Naive thymus-derived CD4-positive, alpha-beta T cell (primary cell): ENCODE measurements at regions not wholly inside any gene's neighbourhood (a gene's known extent, or its start where the extent isn't known, plus 50 kb on each side); places are given as distances from the start of the nearest gene placed in this dataset.

Experiments
- ATAC-seq: fragments of 150-1000 bp; cut with Tn5 transposase; 2 replicates; pipeline ENCODE4 v1.10.0; 2021; ENCODE audit warnings: mild to moderate bottlenecking, moderate library complexity
- CTCF ChIA-PET: fragments of 350-600 bp; sonication (Branson Sonifier 250); formaldehyde crosslinking; loops from one replicate; lab custom pipeline; 2021; ENCODE audit warnings: antibody characterized with exemption; lab: Charles Lee
- POLR2A ChIA-PET: fragments of 350-600 bp; sonication (Branson Sonifier 250); formaldehyde crosslinking; loops from one replicate; lab custom pipeline; 2021; ENCODE audit warnings: antibody characterized with exemption, inconsistent platforms; lab: Charles Lee
- DNase-seq, 9 donors: peaks; one replicate each; pipeline versions ENCODE4 v3.0.0 to v3.0.0-alpha.2; 2020 to 2022; ENCODE audit warnings: mixed read lengths in 1 of 9
- H3K27ac ChIP-seq: one replicate; pipeline ENCODE4 v1.7.0; 2013; ENCODE audit warnings: mild to moderate bottlenecking, low read depth, low read length, moderate library complexity
- H3K27me3 ChIP-seq, 2 donors: one replicate each; pipeline ENCODE4 v1.7.0; 2013; ENCODE audit warnings: low read length in 2 of 2, mild to moderate bottlenecking in 2 of 2, moderate library complexity in 2 of 2; ENCODE audit not compliant: control insufficient read depth in 2 of 2, insufficient read depth in 2 of 2
- H3K36me3 ChIP-seq, 3 experiments: 1 replicate in 2 of 3; 2 replicates in 1 of 3; pipeline ENCODE4 v1.7.0; 2013; ENCODE audit warnings: low read length in 3 of 3, mild to moderate bottlenecking in 3 of 3, moderate library complexity in 1 of 3; ENCODE audit not compliant: insufficient read depth in 3 of 3, control insufficient read depth in 2 of 3
- H3K4me1 ChIP-seq, 2 donors: one replicate each; pipeline ENCODE4 v1.7.0; 2013; ENCODE audit warnings: low read length in 2 of 2, mild to moderate bottlenecking in 2 of 2, moderate library complexity in 1 of 2; ENCODE audit not compliant: control insufficient read depth in 2 of 2, insufficient read depth in 2 of 2
- H3K4me3 ChIP-seq: 2 replicates; pipeline ENCODE4 v1.7.0; 2013; ENCODE audit warnings: mild to moderate bottlenecking, low read length
- H3K9me3 ChIP-seq, 3 experiments: 1 replicate in 2 of 3; 2 replicates in 1 of 3; pipeline ENCODE4 v1.7.0; 2013; ENCODE audit warnings: low read length in 3 of 3; ENCODE audit not compliant: control insufficient read depth in 2 of 3
- H3K27ac Mint-ChIP-seq, 9 donors: one replicate each; pipeline ENCODE4 v1.8.0; 2020 to 2022; ENCODE audit warnings: mixed read lengths in 9 of 9, mild to moderate bottlenecking in 8 of 9, moderate library complexity in 5 of 9, inconsistent platforms in 2 of 9
- H3K27me3 Mint-ChIP-seq, 5 donors: one replicate each; pipeline ENCODE4 v1.8.0; 2021 to 2022; ENCODE audit warnings: mixed read lengths in 5 of 5, mild to moderate bottlenecking in 1 of 5
- H3K36me3 Mint-ChIP-seq, 5 donors: one replicate each; pipeline ENCODE4 v1.8.0; 2020 to 2022; ENCODE audit warnings: mixed read lengths in 5 of 5, mild to moderate bottlenecking in 3 of 5, inconsistent platforms in 1 of 5
- H3K4me1 Mint-ChIP-seq, 7 donors: one replicate each; pipeline ENCODE4 v1.8.0; 2020 to 2022; ENCODE audit warnings: mixed read lengths in 7 of 7, mild to moderate bottlenecking in 3 of 7, inconsistent platforms in 1 of 7
- H3K4me3 Mint-ChIP-seq, 10 donors: one replicate each; pipeline ENCODE4 v1.8.0; 2020 to 2022; ENCODE audit warnings: mild to moderate bottlenecking in 10 of 10, mixed read lengths in 10 of 10, moderate library complexity in 6 of 10, inconsistent platforms in 2 of 10
- H3K9me3 Mint-ChIP-seq, 11 donors: one replicate each; pipeline ENCODE4 v1.8.0; 2020 to 2022; ENCODE audit warnings: mixed read lengths in 11 of 11, mild to moderate bottlenecking in 4 of 11, inconsistent platforms in 1 of 11, moderate library complexity in 1 of 11
- intact Hi-C, 2 donors: fragments of 100-400 bp; cut with micrococcal nuclease; formaldehyde crosslinking; loops; one replicate each; pipeline ENCODE4 v1.15.1; 2023

GRCh38 chr12:25615119-25615518 lies 62.0 kb upstream of the LMNTD1 start:
- CTCF ChIA-PET, result no interaction called here
- H3K9me3 ChIP-seq, result no peaks in the 10 kb centered on the region
- no peak for ATAC-seq
- H3K4me3 ChIP-seq, result no peak overlapping the region
- peaks cover 0 to 9% (median 0%) of the 10 kb centered on the region in 5 donors for H3K27me3 Mint-ChIP-seq
- H3K36me3 Mint-ChIP-seq, result peaks cover 0 to 7% (median 0%) of the 10 kb centered on the region in 5 donors
- peaks cover 0 to 21% (median 0%) of the 10 kb centered on the region in 7 donors for H3K4me1 Mint-ChIP-seq
- no peaks in the 10 kb centered on the region for H3K27me3 ChIP-seq
- H3K36me3 ChIP-seq, result no peaks in the 10 kb centered on the region
- intact Hi-C loops, result no loop called here
- DNase-seq, result no peak
- H3K9me3 Mint-ChIP-seq, result peaks cover 0 to 12% (median 0%) of the 10 kb centered on the region in 11 donors
- POLR2A ChIA-PET, result no interaction called here
- H3K27ac Mint-ChIP-seq, result no peak overlapping the region
- H3K4me1 ChIP-seq, result no peaks in the 10 kb centered on the region
- H3K27ac ChIP-seq, result no peak overlapping the region
- H3K4me3 Mint-ChIP-seq, result no peak overlapping the region

- CTCF ChIA-PET, result interaction anchor here (0.5 kb wide), 1 partner anchor 1821 kb away, joined by 3 read pairs; no protein-coding TSS in a partner anchor
- intact Hi-C loops, result no loop called here
Measured at GRCh38 chr12:25616286-25616685, 63.2 kb upstream of the LMNTD1 start.

GRCh38 chr12:25617991-25618390 lies 64.9 kb upstream of the LMNTD1 start:
- Histone ChIP-seq H3K4me1 (no peaks in the 10 kb centered on the region), H3K27ac (no peak overlapping the region), H3K27me3 (no peaks in the 10 kb centered on the region), H3K9me3 (no peaks in the 10 kb centered on the region), H3K36me3 (no peaks in the 10 kb centered on the region), H3K4me3 (no peak overlapping the region)
- Mint-ChIP-seq H3K36me3 (no peaks in the 10 kb centered on the region), H3K4me1 (peaks cover 0 to 29% (median 5%) of the 10 kb centered on the region in 7 donors), H3K27me3 (peaks cover 0 to 6% (median 0%) of the 10 kb centered on the region in 5 donors), H3K4me3 (no peak overlapping the region), H3K9me3 (peaks cover 0 to 3% (median 0%) of the 10 kb centered on the region in 11 donors), H3K27ac (no peak overlapping the region)
- POLR2A ChIA-PET, result no interaction called here
- intact Hi-C loops, result no loop called here
- CTCF ChIA-PET, result no interaction called here
- DNase-seq (no peak), ATAC-seq (no peak)

More at GRCh38 chr12:25616286-25616685, 63.2 kb upstream of the LMNTD1 start:
- Histone ChIP-seq H3K36me3 (no peaks in the 10 kb centered on the region), H3K27me3 (no peaks in the 10 kb centered on the region), H3K27ac (no peak overlapping the region), H3K4me3 (no peak overlapping the region), H3K9me3 (no peaks in the 10 kb centered on the region), H3K4me1 (no peaks in the 10 kb centered on the region)
- Mint-ChIP-seq H3K9me3 (peaks cover 0 to 6% (median 0%) of the 10 kb centered on the region in 11 donors), H3K27me3 (peaks cover 0 to 13% (median 0%) of the 10 kb centered on the region in 5 donors), H3K4me3 (no peak overlapping the region), H3K4me1 (peaks cover 0 to 29% (median 5%) of the 10 kb centered on the region in 7 donors), H3K27ac (no peak overlapping the region), H3K36me3 (no peaks in the 10 kb centered on the region)
- POLR2A ChIA-PET, result no interaction called here
- ATAC-seq (no peak), DNase-seq (no peak)

GRCh38 chr12:25623816-25624215 lies 70.7 kb upstream of the LMNTD1 start:
- Mint-ChIP-seq H3K27ac (no peak overlapping the region), H3K9me3 (peaks cover 0 to 4% (median 0%) of the 10 kb centered on the region in 11 donors), H3K4me3 (no peak overlapping the region), H3K4me1 (peaks cover 0 to 20% (median 5%) of the 10 kb centered on the region in 7 donors), H3K36me3 (peaks cover 0 to 2% (median 0%) of the 10 kb centered on the region in 5 donors), H3K27me3 (peaks cover 0 to 4% (median 0%) of the 10 kb centered on the region in 5 donors)
- POLR2A ChIA-PET, result no interaction called here
- DNase-seq (no peak), ATAC-seq (no peak)
- Histone ChIP-seq H3K27me3 (no peaks in the 10 kb centered on the region), H3K36me3 (no peaks in the 10 kb centered on the region), H3K27ac (no peak overlapping the region), H3K9me3 (no peaks in the 10 kb centered on the region), H3K4me3 (no peak overlapping the region), H3K4me1 (no peaks in the 10 kb centered on the region)
- intact Hi-C loops, result no loop called here
- CTCF ChIA-PET, result no interaction called here

- intact Hi-C loops, result no loop called here
- Mint-ChIP-seq H3K27me3 (peaks cover 0 to 4% (median 0%) of the 10 kb centered on the region in 5 donors), H3K4me3 (no peak overlapping the region), H3K4me1 (peaks cover 0 to 17% (median 5%) of the 10 kb centered on the region in 7 donors), H3K36me3 (peaks cover 0 to 2% (median 0%) of the 10 kb centered on the region in 5 donors), H3K9me3 (peaks cover 0 to 6% (median 0%) of the 10 kb centered on the region in 11 donors), H3K27ac (no peak overlapping the region)
- H3K36me3 ChIP-seq, result no peaks in the 10 kb centered on the region
- no peaks in the 10 kb centered on the region for H3K9me3 ChIP-seq
- no peak overlapping the region for H3K4me3 ChIP-seq
- POLR2A ChIA-PET, result no interaction called here
- ATAC-seq (no peak), DNase-seq (no peak)
- CTCF ChIA-PET, result no interaction called here
- no peaks in the 10 kb centered on the region for H3K27me3 ChIP-seq
- H3K4me1 ChIP-seq, result no peaks in the 10 kb centered on the region
- no peak overlapping the region for H3K27ac ChIP-seq
Measured at GRCh38 chr12:25625146-25625545, 72.1 kb upstream of the LMNTD1 start.

- Mint-ChIP-seq H3K4me1 (peaks cover 7 to 50% (median 20%) of the 10 kb centered on the region in 7 donors), H3K27me3 (no peaks in the 10 kb centered on the region), H3K36me3 (peaks cover 0 to 7% (median 0%) of the 10 kb centered on the region in 5 donors), H3K9me3 (peaks cover 0 to 19% (median 2%) of the 10 kb centered on the region in 11 donors), H3K4me3 (no peak overlapping the region), H3K27ac (no peak overlapping the region)
- ATAC-seq, result no peak
- intact Hi-C loops, result no loop called here
- Histone ChIP-seq H3K27ac (no peak overlapping the region), H3K36me3 (no peaks in the 10 kb centered on the region), H3K9me3 (no peaks in the 10 kb centered on the region), H3K4me3 (no peak overlapping the region), H3K4me1 (no peaks in the 10 kb centered on the region), H3K27me3 (no peaks in the 10 kb centered on the region)
- ChIA-PET CTCF (no interaction called here), POLR2A (no interaction called here)
- DNase-seq, result no peak
Measured at GRCh38 chr12:25629341-25629740, 76.3 kb upstream of the LMNTD1 start.
